PC-9 (cell line): ENCODE measurements at regions not wholly inside any gene's neighbourhood (a gene's known extent, or its start where the extent isn't known, plus 50 kb on each side); places are given as distances from the start of the nearest gene placed in this dataset.

Experiments used
- BruUV-seq: library from RNA; stranded (reverse); fragments of 400-500 nt; replicated peaks from 2 replicates; lab custom pipeline; 2021; lab: Mats Ljungman, UMichigan
- CTCF ChIA-PET: fragments of 300-600 bp; sonication (Branson Sonifier 250); formaldehyde crosslinking; loops from one replicate; lab custom pipeline; 2022; ENCODE audit warnings: antibody characterized with exemption; lab: Charles Lee
- POLR2A ChIA-PET: fragments of 300-600 bp; sonication (Branson Sonifier 250); formaldehyde crosslinking; loops from one replicate; lab custom pipeline; 2022; ENCODE audit warnings: antibody characterized with exemption; ENCODE audit not compliant: unreplicated experiment; lab: Charles Lee
- DNase-seq, 2 experiments: peaks; one replicate each; pipeline versions ENCODE4 v3.0.0 to v3.0.0-alpha.2; 2015 to 2022; ENCODE audit warnings: mixed read lengths in 1 of 2
- H2AFZ ChIP-seq: fragments of 200-600 bp; sonication (generic); 2 replicates; pipeline ENCODE4 v1.8.1; 2017; ENCODE audit warnings: antibody characterized with exemption
- H3F3A ChIP-seq: fragments of 200-600 bp; sonication (generic); 2 replicates; pipeline ENCODE4 v1.8.1; 2017; ENCODE audit warnings: antibody characterized with exemption, mild to moderate bottlenecking, low read depth; ENCODE audit not compliant: insufficient read depth
- H3K27ac ChIP-seq: fragments of 200-600 bp; sonication (generic); 2 replicates; pipeline ENCODE4 v1.6.1; 2016; ENCODE audit warnings: mixed run types
- H3K27me3 ChIP-seq: fragments of 200-600 bp; sonication (generic); 2 replicates; pipeline ENCODE4 v1.6.1; 2016; ENCODE audit warnings: low read depth, mixed run types; ENCODE audit not compliant: insufficient read depth
- H3K36me3 ChIP-seq: fragments of 200-600 bp; sonication (generic); 2 replicates; pipeline ENCODE4 v1.6.1; 2016; ENCODE audit warnings: low read depth, mixed run types
- H3K4me1 ChIP-seq: fragments of 200-600 bp; sonication (generic); replicated peaks from 2 replicates; pipeline ENCODE4 v1.6.1; 2016; ENCODE audit warnings: mixed run types; ENCODE audit not compliant: insufficient read depth
- H3K4me2 ChIP-seq: fragments of 200-600 bp; sonication (generic); 2 replicates; pipeline ENCODE4 v1.6.1; 2017; ENCODE audit warnings: mixed run types
- H3K4me3 ChIP-seq: fragments of 200-600 bp; sonication (generic); 2 replicates; pipeline ENCODE4 v1.6.1; 2016; ENCODE audit warnings: mixed run types
- H3K79me2 ChIP-seq: fragments of 200-600 bp; sonication (generic); 2 replicates; pipeline ENCODE4 v1.6.1; 2017; ENCODE audit warnings: low read depth, mixed run types
- H3K9me2 ChIP-seq: fragments of 200-600 bp; sonication (generic); 2 replicates; pipeline ENCODE4 v1.8.1; 2017; ENCODE audit warnings: mild to moderate bottlenecking; ENCODE audit not compliant: insufficient read depth
- H3K9me3 ChIP-seq: fragments of 200-600 bp; sonication (generic); 2 replicates; pipeline ENCODE4 v1.8.1; 2016; ENCODE audit warnings: low read depth; ENCODE audit not compliant: insufficient read depth
- H4K20me1 ChIP-seq: fragments of 200-600 bp; sonication (generic); 2 replicates; pipeline ENCODE4 v1.8.1; 2017; ENCODE audit not compliant: insufficient read depth
- EZH2 ChIP-seq: fragments of 200-600 bp; sonication (generic); IDR thresholded peaks from 2 replicates; pipeline ENCODE4 v1.8.0; 2017; ENCODE audit warnings: antibody characterized with exemption, low read depth
- intact Hi-C: fragments of 100-400 bp; cut with micrococcal nuclease; formaldehyde crosslinking; loops from one replicate; pipeline ENCODE4 v1.10.0; 2022; ENCODE audit not compliant: unreplicated experiment
- TF ChIP-seq, protein P1 (sequence below): fragments of 200-600 bp; sonication (generic); conservative IDR thresholded peaks from 2 replicates; pipeline ENCODE4 v1.6.1; 2017; ENCODE audit warnings: mixed run types, antibody characterized with exemption, mild to moderate bottlenecking, moderate library complexity

DNA sequence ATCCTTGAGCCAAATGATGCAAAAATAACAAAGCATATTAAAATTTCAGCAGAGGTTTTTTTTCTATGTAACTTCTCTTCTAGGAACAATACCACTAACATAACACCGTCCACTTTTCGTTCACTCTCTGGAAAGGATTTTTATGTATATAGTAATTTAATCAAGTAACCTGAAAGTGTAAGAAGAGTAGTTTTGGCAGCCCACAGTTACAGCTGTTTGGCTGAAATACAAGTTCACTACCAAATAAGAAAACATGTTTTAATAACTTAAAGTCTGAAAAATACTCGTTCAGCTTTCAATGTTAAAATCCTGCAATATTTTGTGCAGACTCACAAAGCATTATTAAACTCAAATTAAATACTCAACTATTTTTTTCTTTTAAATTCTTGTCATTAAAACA is 896.8 kb upstream of the ADGRL4 start:
- no peak for DNase-seq
- intact Hi-C loops: no loop called here
- Histone ChIP-seq H3K4me1 (no peaks in the 10 kb centered on the region), H3F3A (no peaks in the 10 kb centered on the region), H3K27me3 (no peaks in the 10 kb centered on the region), H3K4me2 (no peak overlapping the region), H3K79me2 (no peaks in the 10 kb centered on the region), H3K4me3 (no peak overlapping the region), H3K9me3 (no peaks in the 10 kb centered on the region), H3K9me2 (no peaks in the 10 kb centered on the region), H4K20me1 (no peaks in the 10 kb centered on the region), H2AFZ (no peak overlapping the region), H3K36me3 (no peaks in the 10 kb centered on the region), H3K27ac (no peak overlapping the region)
- TF ChIP-seq EZH2: no peak
- TF ChIP-seq, protein P1, sequence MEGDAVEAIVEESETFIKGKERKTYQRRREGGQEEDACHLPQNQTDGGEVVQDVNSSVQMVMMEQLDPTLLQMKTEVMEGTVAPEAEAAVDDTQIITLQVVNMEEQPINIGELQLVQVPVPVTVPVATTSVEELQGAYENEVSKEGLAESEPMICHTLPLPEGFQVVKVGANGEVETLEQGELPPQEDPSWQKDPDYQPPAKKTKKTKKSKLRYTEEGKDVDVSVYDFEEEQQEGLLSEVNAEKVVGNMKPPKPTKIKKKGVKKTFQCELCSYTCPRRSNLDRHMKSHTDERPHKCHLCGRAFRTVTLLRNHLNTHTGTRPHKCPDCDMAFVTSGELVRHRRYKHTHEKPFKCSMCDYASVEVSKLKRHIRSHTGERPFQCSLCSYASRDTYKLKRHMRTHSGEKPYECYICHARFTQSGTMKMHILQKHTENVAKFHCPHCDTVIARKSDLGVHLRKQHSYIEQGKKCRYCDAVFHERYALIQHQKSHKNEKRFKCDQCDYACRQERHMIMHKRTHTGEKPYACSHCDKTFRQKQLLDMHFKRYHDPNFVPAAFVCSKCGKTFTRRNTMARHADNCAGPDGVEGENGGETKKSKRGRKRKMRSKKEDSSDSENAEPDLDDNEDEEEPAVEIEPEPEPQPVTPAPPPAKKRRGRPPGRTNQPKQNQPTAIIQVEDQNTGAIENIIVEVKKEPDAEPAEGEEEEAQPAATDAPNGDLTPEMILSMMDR: no peak
- ChIA-PET CTCF (no interaction called here), POLR2A (no interaction called here)
- no TSS peak for BruUV-seq

DNA sequence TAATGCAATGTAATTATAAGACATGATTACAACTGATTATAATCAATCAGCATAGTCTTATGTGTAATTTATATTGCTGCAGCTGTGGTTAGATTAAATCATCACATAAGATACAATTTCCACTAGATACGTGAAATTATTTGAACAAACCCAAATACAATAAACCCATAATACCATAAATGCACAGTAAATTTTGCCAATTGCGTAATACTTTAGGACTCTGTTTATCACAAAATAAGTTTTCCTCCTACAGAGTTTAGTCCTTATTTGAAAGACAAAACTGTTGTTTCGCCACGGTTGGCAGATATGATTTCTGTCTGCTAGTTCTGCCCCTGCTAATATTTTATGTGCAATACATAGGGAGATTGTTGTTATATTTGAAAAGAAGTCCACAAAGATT is 895.9 kb upstream of the ADGRL4 start:
- H3K9me2 ChIP-seq: no peaks in the 10 kb centered on the region
- H3K4me2 ChIP-seq: no peak overlapping the region
- no peak for TF ChIP-seq EZH2
- TF ChIP-seq, protein P1: no peak
- H3K4me3 ChIP-seq: no peak overlapping the region
- H3K9me3 ChIP-seq: no peaks in the 10 kb centered on the region
- H4K20me1 ChIP-seq: no peaks in the 10 kb centered on the region
- H3K27ac ChIP-seq: no peak overlapping the region
- intact Hi-C loops: no loop called here
- no peak for DNase-seq
- no peaks in the 10 kb centered on the region for H3K4me1 ChIP-seq
- BruUV-seq: no TSS peak
- POLR2A ChIA-PET: no interaction called here
- no peaks in the 10 kb centered on the region for H3K79me2 ChIP-seq
- CTCF ChIA-PET: no interaction called here
- H3K36me3 ChIP-seq: no peaks in the 10 kb centered on the region
- no peaks in the 10 kb centered on the region for H3K27me3 ChIP-seq
- no peak overlapping the region for H2AFZ ChIP-seq
- no peaks in the 10 kb centered on the region for H3F3A ChIP-seq

DNA sequence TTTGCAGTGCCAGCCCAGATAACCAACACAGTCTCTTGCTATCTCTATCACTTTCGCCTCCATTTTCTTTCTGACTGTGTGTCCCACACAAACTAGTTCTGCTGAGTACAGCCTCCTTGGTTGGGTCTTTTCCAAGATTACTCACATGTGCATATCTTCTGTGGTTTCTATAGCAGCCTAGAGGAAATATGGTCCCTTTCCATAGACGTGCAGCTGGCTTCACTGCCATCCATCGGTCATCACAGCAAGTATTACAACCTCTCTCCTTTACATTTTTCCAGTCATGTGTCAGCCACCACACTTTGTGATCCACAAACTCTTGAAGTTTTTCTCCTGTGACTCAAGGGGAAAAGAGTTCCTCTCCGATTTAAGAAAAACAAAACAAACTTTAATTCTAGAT is 893.4 kb upstream of the ADGRL4 start:
- Histone ChIP-seq H3K27ac (no peak overlapping the region), H3K4me3 (no peak overlapping the region), H3K9me3 (no peaks in the 10 kb centered on the region), H3K36me3 (no peaks in the 10 kb centered on the region), H3K9me2 (no peaks in the 10 kb centered on the region), H4K20me1 (no peaks in the 10 kb centered on the region), H3K4me1 (no peaks in the 10 kb centered on the region), H3K79me2 (no peaks in the 10 kb centered on the region), H3K4me2 (no peak overlapping the region), H3K27me3 (no peaks in the 10 kb centered on the region), H2AFZ (no peak overlapping the region; the same call in 1 of the 2 replicates), H3F3A (no peaks in the 10 kb centered on the region)
- intact Hi-C loops: no loop called here
- TF ChIP-seq, protein P1: no peak
- TF ChIP-seq EZH2: no peak
- ChIA-PET CTCF (no interaction called here), POLR2A (no interaction called here)
- no TSS peak for BruUV-seq
- DNase-seq: no peak
